ENCODE measurements at regions not wholly inside any gene's neighbourhood (a gene's known extent, or its start where the extent isn't known, plus 50 kb on each side); places are given as distances from the start of the nearest gene placed in this dataset.
"Not testable (repeated sequence)": the region's sequence is repeated elsewhere in the genome, so short reads cannot be mapped to it uniquely, and the experiment has no call there.

- H4K20me1 ChIP-seq (ENCODE audit: insufficient read depth), result no peaks in the 10 kb centered on the region
- no peaks in the 10 kb centered on the region for H3K27me3 ChIP-seq (replicated peaks; ENCODE audit: insufficient read depth)
- H3K27ac ChIP-seq, result no peak overlapping the region
- in situ Hi-C loops (cut with MboI), result no loop called here
- H3K36me3 ChIP-seq (ENCODE audit: low read depth), result no peaks in the 10 kb centered on the region
- no peak for DNase-seq
- H3K4me1 ChIP-seq (ENCODE audit: insufficient read depth), result no peaks in the 10 kb centered on the region
- no peaks in the 10 kb centered on the region for H3K9me2 ChIP-seq (ENCODE audit: insufficient read depth)
- H2AFZ ChIP-seq, result no peak overlapping the region
- TF ChIP-seq EZH2phosphoT487 (IDR thresholded peaks at IDR 0.05; ENCODE audit: insufficient read depth, low read depth), result no peak
- TF ChIP-seq EZH2 (IDR thresholded peaks at IDR 0.05; ENCODE audit: insufficient read depth, poor library complexity, severe bottlenecking), result no peak
- no peaks in the 10 kb centered on the region for H3K9me3 ChIP-seq (ENCODE audit: low read depth)
- 87 to 88% methylated on average over 6 of the region's 6 CpGs for WGBS, 2 experiments (ENCODE audit: low coverage in 1 of 2, low lambda C conversion rate in 2 of 2, missing lambda C conversion rate in 2 of 2)
- H3K4me3 ChIP-seq, result no peak overlapping the region
- no peaks in the 10 kb centered on the region for H3K79me2 ChIP-seq (ENCODE audit: insufficient read depth)
- H3K9ac ChIP-seq, result no peak overlapping the region
- H3K4me2 ChIP-seq (ENCODE audit: unreplicated experiment), result no peak overlapping the region
- no peaks in the 10 kb centered on the region for H3F3A ChIP-seq (ENCODE audit: insufficient read depth)
These were observed 480.7 kb downstream of the CD83 start for GRCh38 chr6:14598017-14598864.

- H3K27ac ChIP-seq; H3K79me2 ChIP-seq (ENCODE audit: insufficient read depth); H3K4me2 ChIP-seq (ENCODE audit: unreplicated experiment); H3K9me2 ChIP-seq (ENCODE audit: insufficient read depth); H3K9ac ChIP-seq; H3K4me1 ChIP-seq (ENCODE audit: insufficient read depth); H3K4me3 ChIP-seq; H3K9me3 ChIP-seq (ENCODE audit: low read depth); in situ Hi-C loops (cut with MboI); H3F3A ChIP-seq (ENCODE audit: insufficient read depth); H3K36me3 ChIP-seq (ENCODE audit: low read depth); H3K27me3 ChIP-seq (replicated peaks; ENCODE audit: insufficient read depth); H2AFZ ChIP-seq; DNase-seq; H4K20me1 ChIP-seq (ENCODE audit: insufficient read depth): not testable (repeated sequence)
- 92 to 98% methylated on average over 8 of the region's 8 CpGs for WGBS, 2 experiments (ENCODE audit: low coverage in 1 of 2, low lambda C conversion rate in 2 of 2, missing lambda C conversion rate in 2 of 2)
These were observed 482.7 kb downstream of the CD83 start for GRCh38 chr6:14600306-14600705.

GRCh38 chr6:14601490-14601889 lies 483.9 kb downstream of the CD83 start:
- Histone ChIP-seq H3K27ac (no peak overlapping the region), H3K36me3 (ENCODE audit: low read depth) (no peaks in the 10 kb centered on the region), H3K79me2 (ENCODE audit: insufficient read depth) (no peaks in the 10 kb centered on the region), H2AFZ (no peak overlapping the region), H3K4me1 (ENCODE audit: insufficient read depth) (no peaks in the 10 kb centered on the region), H3K9me3 (ENCODE audit: low read depth) (no peaks in the 10 kb centered on the region), H3K27me3 (replicated peaks; ENCODE audit: insufficient read depth) (no peaks in the 10 kb centered on the region), H4K20me1 (ENCODE audit: insufficient read depth) (no peaks in the 10 kb centered on the region), H3K9me2 (ENCODE audit: insufficient read depth) (no peaks in the 10 kb centered on the region), H3K4me2 (ENCODE audit: unreplicated experiment) (no peak overlapping the region), H3K9ac (no peak overlapping the region), H3F3A (ENCODE audit: insufficient read depth) (no peaks in the 10 kb centered on the region), H3K4me3 (no peak overlapping the region)
- no peak for DNase-seq
- in situ Hi-C loops (cut with MboI), result no loop called here
- no peak for TF ChIP-seq EZH2phosphoT487 (IDR thresholded peaks at IDR 0.05; ENCODE audit: insufficient read depth, low read depth)
- no peak for TF ChIP-seq EZH2 (IDR thresholded peaks at IDR 0.05; ENCODE audit: insufficient read depth, poor library complexity, severe bottlenecking)
- WGBS, 2 experiments (ENCODE audit: low coverage in 1 of 2, low lambda C conversion rate in 2 of 2, missing lambda C conversion rate in 2 of 2), result 76 to 78% methylated on average over 7 of the region's 7 CpGs

GRCh38 chr6:14606353-14606752 lies 488.8 kb downstream of the CD83 start:
- in situ Hi-C loops (cut with MboI), result no loop called here

More at GRCh38 chr6:14606353-14606752, 488.8 kb downstream of the CD83 start:
- H3K79me2 ChIP-seq (ENCODE audit: insufficient read depth), result no peaks in the 10 kb centered on the region
- H3K27ac ChIP-seq, result no peak overlapping the region
- no peaks in the 10 kb centered on the region for H3K4me1 ChIP-seq (ENCODE audit: insufficient read depth)
- TF ChIP-seq EZH2phosphoT487 (IDR thresholded peaks at IDR 0.05; ENCODE audit: insufficient read depth, low read depth) (no peak), EZH2 (IDR thresholded peaks at IDR 0.05; ENCODE audit: insufficient read depth, poor library complexity, severe bottlenecking) (no peak)
- H3K9me3 ChIP-seq (ENCODE audit: low read depth), result no peaks in the 10 kb centered on the region
- H3K9me2 ChIP-seq (ENCODE audit: insufficient read depth), result no peaks in the 10 kb centered on the region
- no peak for DNase-seq
- no peak overlapping the region for H3K9ac ChIP-seq
- WGBS, 2 experiments (ENCODE audit: low coverage in 1 of 2, low lambda C conversion rate in 2 of 2, missing lambda C conversion rate in 2 of 2), result 86 to 95% methylated on average over 5 of the region's 5 CpGs
- H3K36me3 ChIP-seq (ENCODE audit: low read depth), result no peaks in the 10 kb centered on the region
- H4K20me1 ChIP-seq (ENCODE audit: insufficient read depth), result no peaks in the 10 kb centered on the region
- no peak overlapping the region for H3K4me2 ChIP-seq (ENCODE audit: unreplicated experiment)
- H3F3A ChIP-seq (ENCODE audit: insufficient read depth), result no peaks in the 10 kb centered on the region
- no peak overlapping the region for H3K4me3 ChIP-seq
- H3K27me3 ChIP-seq (replicated peaks; ENCODE audit: insufficient read depth), result no peaks in the 10 kb centered on the region
- no peak overlapping the region for H2AFZ ChIP-seq

Measured in GM23248 (cell line).